Panc1 (cell line): ENCODE measurements at regions not wholly inside any gene's neighbourhood (a gene's known extent, or its start where the extent isn't known, plus 50 kb on each side); places are given as distances from the start of the nearest gene placed in this dataset.

Experiments used
- ATAC-seq: fragments of 200-7000 bp; cut with Tn5 transposase; 2 replicates; pipeline ENCODE4 v1.9.1; 2020; ENCODE audit warnings: mild to moderate bottlenecking, moderate library complexity
- BruUV-seq: library from RNA; stranded (reverse); fragments of 400-500 nt; replicated peaks from 2 replicates; lab custom pipeline; 2021; lab: Mats Ljungman, UMichigan
- CTCF ChIA-PET: fragments of 300-600 bp; sonication (Branson Sonifier 250); formaldehyde crosslinking; loops from one replicate; lab custom pipeline; 2022; ENCODE audit warnings: antibody characterized with exemption; lab: Charles Lee
- POLR2A ChIA-PET: fragments of 300-600 bp; sonication (Branson Sonifier 250); formaldehyde crosslinking; loops from one replicate; lab custom pipeline; 2022; ENCODE audit warnings: antibody characterized with exemption; lab: Charles Lee
- DNase-seq: peaks from one replicate; pipeline ENCODE4 v3.0.0-alpha.2; 2010; ENCODE audit warnings: low read depth, low spot score
- H3K27ac ChIP-seq: 2 replicates; pipeline ENCODE4 v1.5.1; 2011; ENCODE audit warnings: mild to moderate bottlenecking, low read length, inconsistent platforms
- H3K27me3 ChIP-seq: fragments of 200-500 bp; sonication (Bioruptor generic); 2 replicates; pipeline ENCODE4 v1.6.0; 2014; ENCODE audit warnings: low read length, inconsistent platforms; ENCODE audit not compliant: control insufficient read depth, insufficient read depth
- H3K36me3 ChIP-seq: fragments of 200-500 bp; sonication (Bioruptor generic); 2 replicates; pipeline ENCODE4 v1.5.1; 2014; ENCODE audit warnings: inconsistent platforms, mild to moderate bottlenecking, low read length, moderate library complexity; ENCODE audit not compliant: control insufficient read depth, insufficient read depth
- H3K4me1 ChIP-seq: 2 replicates; pipeline ENCODE4 v1.5.1; 2011; ENCODE audit warnings: inconsistent platforms, mild to moderate bottlenecking, low read length, moderate library complexity; ENCODE audit not compliant: control insufficient read depth, insufficient read depth
- H3K4me3 ChIP-seq, 2 experiments: 2 replicates each; pipeline ENCODE4 v1.5.1; 2011 to 2012; ENCODE audit warnings: low read depth in 2 of 2, low read length in 2 of 2, mild to moderate bottlenecking in 2 of 2, inconsistent platforms in 1 of 2, moderate library complexity in 1 of 2
- H3K9me3 ChIP-seq: fragments of 200-500 bp; sonication (Bioruptor generic); 2 replicates; pipeline ENCODE4 v1.5.1; 2014; ENCODE audit warnings: low read depth, mild to moderate bottlenecking, inconsistent platforms, low read length, moderate library complexity; ENCODE audit not compliant: control insufficient read depth, insufficient read depth
- CTCF ChIP-seq: fragments of 450-650 bp; IDR thresholded peaks from 2 replicates; pipeline ENCODE4 v1.5.1; 2017; ENCODE audit warnings: mild to moderate bottlenecking
- POLR2AphosphoS5 ChIP-seq: IDR thresholded peaks from 2 replicates; pipeline ENCODE4 v1.6.1; 2012; ENCODE audit warnings: mild to moderate bottlenecking, low read depth, low read length, moderate library complexity
- REST ChIP-seq, 2 experiments: IDR thresholded peaks; 2 replicates each; pipeline ENCODE4 v1.6.1; 2011 to 2012; ENCODE audit warnings: low read depth in 2 of 2, control low read depth in 1 of 2, low read length in 1 of 2, mild to moderate bottlenecking in 1 of 2, moderate library complexity in 1 of 2; ENCODE audit not compliant: insufficient read depth in 1 of 2
- SIN3A ChIP-seq: IDR thresholded peaks from 2 replicates; pipeline ENCODE4 v1.6.1; 2012; ENCODE audit warnings: low read depth, mild to moderate bottlenecking, low read length, moderate library complexity, borderline replicate concordance; ENCODE audit not compliant: insufficient read depth
- TCF7L2 ChIP-seq: IDR thresholded peaks from 2 replicates; pipeline ENCODE4 v1.6.1; 2011; ENCODE audit warnings: mild to moderate bottlenecking, low read depth, low read length, inconsistent platforms
- in situ Hi-C: cut with HindIII; loops from 2 replicates; pipeline ENCODE4 v1.10.0; 2016; ENCODE audit warnings: low sequenced_read_pairs, low pct_unique_long_range_greater_than_20kb
- intact Hi-C: fragments of 100-400 bp; cut with micrococcal nuclease; formaldehyde crosslinking; loops from one replicate; pipeline ENCODE4 v1.10.0; 2022; ENCODE audit not compliant: unreplicated experiment

- intact Hi-C loops (no loop called here), in situ Hi-C loops (no loop called here)
- CTCF ChIA-PET = no interaction called here
- TF ChIP-seq SIN3A (no peak), CTCF (no peak), REST (IDR thresholded peaks at IDR 0.05; ENCODE audit: insufficient read depth in 1 of 2, low read depth in 2 of 2, low read length in 1 of 2) (no peak)
- ATAC-seq (no peak), DNase-seq (no peak)
- Histone ChIP-seq H3K9me3 (no peaks in the 10 kb centered on the region), H3K4me1 (no peaks in the 10 kb centered on the region), H3K4me3 (no peak overlapping the region), H3K36me3 (no peaks in the 10 kb centered on the region), H3K27ac (no peak overlapping the region), H3K27me3 (no peaks in the 10 kb centered on the region)
- BruUV-seq = no TSS peak
- POLR2A ChIA-PET = no interaction called here
Measured at GRCh38 chr5:130452744-130453143, 548.5 kb downstream of the CHSY3 start.

GRCh38 chr5:130436430-130436829 is 532.2 kb downstream of the CHSY3 start:
- no peaks in the 10 kb centered on the region for H3K36me3 ChIP-seq
- POLR2A ChIA-PET = no interaction called here
- intact Hi-C loops = no loop called here
- H3K4me3 ChIP-seq = no peak overlapping the region
- no peaks in the 10 kb centered on the region for H3K9me3 ChIP-seq
- BruUV-seq = no TSS peak
- DNase-seq (no peak), ATAC-seq (no peak)
- H3K4me1 ChIP-seq = no peaks in the 10 kb centered on the region
- TF ChIP-seq TCF7L2 (no peak), SIN3A (no peak), REST (IDR thresholded peaks at IDR 0.05; ENCODE audit: insufficient read depth in 1 of 2, low read depth in 2 of 2, low read length in 1 of 2) (no peak), POLR2AphosphoS5 (no peak), CTCF (no peak)
- CTCF ChIA-PET = interaction anchor here (0.5 kb wide), 1 partner anchor 942 kb away, joined by 3 read pairs; no protein-coding TSS in a partner anchor
- H3K27me3 ChIP-seq = no peaks in the 10 kb centered on the region
- no peak overlapping the region for H3K27ac ChIP-seq
- in situ Hi-C loops = no loop called here
